GM18861 (cell line): ENCODE measurements at regions not wholly inside any gene's neighbourhood (a gene's known extent, or its start where the extent isn't known, plus 50 kb on each side); places are given as distances from the start of the nearest gene placed in this dataset.
"Not testable (repeated sequence)": the region's sequence is repeated elsewhere in the genome, so short reads cannot be mapped to it uniquely, and the experiment has no call there.

Source experiments
- ATAC-seq: cut with Tn5 transposase; IDR thresholded peaks from one replicate; pipeline ENCODE4 v1.9.1; 2021; ENCODE audit not compliant: unreplicated experiment

DNA sequence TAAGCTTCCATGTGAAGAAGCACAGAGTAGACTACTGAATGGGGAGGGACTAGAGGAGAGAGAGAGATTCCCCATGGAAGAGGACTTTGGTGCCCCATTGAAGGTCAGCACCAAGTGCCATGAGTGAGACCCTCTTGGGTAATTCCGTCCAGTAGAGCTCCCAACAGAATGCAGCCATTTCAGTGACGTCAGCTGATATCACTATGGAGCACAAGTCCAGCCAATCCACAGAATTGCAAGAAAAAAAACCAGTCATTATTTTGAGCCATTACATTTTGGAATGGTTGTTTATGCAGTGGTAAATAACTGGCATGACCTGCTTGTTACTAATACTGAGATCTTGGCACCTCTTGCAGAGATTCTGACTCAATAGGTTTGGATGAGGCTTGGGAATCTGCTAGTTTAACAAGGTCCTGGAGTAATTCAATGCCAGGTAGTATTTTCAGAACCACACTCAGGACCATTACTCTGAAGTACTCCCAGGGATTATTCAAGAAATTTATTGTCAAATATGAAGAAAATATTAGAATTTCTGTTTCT, 52.6 kb upstream of the SP8 start:
- ATAC-seq: no peak

DNA sequence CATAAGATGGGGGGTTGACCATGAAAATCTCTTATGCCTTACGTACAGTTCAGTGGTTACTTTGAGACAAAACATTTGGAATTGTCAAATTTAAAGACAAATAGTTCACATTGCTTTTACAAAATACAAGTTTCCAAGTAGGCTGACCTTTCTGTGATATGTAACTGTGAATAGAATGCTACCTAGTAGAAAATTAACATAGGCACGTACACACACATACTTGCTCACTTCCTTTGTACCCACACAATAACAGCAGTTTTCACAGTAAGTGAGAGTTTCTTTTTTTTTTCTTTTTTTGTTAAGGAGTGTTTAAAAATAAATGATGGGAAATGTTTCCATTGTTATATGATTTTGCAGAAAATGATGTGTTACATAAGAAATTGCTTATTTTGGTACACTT, 53.3 kb upstream of the SP8 start:
- peak; percentile 49 for ATAC-seq

DNA sequence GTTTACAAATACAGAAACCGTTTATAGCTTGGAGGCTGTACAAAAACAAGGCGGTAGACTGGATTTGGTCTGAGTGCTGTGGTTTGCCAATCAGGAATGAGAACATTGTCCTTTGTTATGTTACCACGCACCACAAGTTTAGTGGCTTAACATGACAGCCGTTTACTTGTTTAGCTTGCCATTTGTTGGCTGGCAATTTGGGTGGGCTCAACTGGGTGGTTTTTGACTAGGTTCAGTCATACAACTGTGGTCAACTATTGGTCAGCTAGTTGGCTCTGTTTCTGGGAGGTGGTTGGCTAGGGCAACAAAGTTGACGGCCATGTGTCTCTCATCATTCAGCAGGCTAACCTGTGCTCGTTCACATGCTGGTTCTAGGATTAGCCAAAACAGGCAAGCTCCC, 60.1 kb upstream of the SP8 start:
- ATAC-seq: no peak

DNA sequence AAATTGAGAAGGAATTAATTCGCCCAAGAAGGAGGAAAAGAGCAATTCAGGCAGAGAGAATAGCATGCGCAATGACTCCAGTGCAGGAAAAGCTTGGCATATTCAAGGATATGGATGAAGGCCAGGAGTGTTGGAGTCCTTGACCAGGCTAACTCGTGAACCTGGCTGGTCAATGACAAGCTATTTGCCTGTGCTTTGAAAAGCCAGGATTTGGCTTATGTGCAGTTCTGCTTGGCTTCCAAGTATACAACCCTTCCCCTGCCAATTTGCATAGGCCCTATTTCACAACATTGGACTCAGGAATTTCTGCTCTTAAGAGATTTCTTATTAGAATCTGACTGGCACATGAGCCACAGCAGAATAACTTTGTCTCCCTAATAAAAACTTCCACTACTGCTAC, 72.3 kb upstream of the SP8 start:
- ATAC-seq: no peak

DNA sequence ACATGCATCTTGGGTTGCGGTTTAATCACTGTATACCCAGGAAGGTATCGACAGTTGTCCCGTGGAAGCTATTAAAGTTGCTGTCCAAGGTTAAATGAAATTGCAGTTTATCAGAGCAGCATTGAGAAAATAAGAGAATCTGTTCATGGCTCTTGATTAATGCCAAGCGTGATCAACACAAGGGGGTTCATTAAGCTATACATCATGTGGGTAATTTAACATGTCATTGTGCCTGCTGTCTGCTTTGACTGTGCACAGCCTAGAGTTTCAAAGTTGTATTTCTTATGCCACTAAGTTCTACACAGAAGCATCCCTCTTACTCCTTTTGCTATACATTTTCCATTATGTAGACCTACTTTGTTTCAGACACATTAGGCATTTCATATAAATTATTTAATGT, 74.8 kb upstream of the SP8 start:
- ATAC-seq: no peak

DNA sequence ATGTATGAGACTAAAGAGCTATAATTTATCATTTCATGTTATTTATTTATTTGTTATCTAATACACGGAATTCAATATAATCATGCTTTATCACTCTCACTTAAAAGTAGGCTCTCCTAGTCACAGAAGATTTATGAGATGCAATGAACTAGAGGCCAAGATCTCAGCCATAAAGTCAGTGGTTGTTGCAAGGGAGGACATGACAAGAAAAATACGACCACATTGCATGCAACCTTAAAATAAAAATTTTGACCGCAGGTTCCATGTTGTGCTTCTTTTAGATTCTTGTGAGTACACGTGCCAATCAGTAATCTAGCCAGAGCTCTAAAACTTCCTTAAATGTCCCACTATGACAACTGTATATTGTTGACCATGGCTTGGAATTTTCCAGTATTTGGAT, 75.9 kb upstream of the SP8 start:
- no peak for ATAC-seq

DNA sequence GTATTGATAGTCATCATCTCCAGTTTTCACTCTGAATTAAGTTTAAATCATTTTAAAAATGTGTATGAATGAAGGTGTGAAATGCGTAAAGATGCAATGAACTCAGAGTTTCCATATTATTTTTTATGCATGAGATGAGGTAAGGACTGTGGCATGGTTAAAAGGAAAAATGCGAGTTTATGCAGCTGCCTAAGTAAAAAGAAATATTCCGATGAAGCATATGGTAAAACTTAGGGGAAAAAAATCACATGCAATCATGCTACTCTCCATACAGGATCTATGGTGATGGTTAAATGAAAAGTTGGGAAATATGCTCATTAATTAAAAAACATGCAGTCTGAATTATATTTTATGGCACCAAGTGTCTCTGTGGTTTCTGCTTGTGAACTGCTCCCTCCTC, 77.5 kb upstream of the SP8 start:
- no peak for ATAC-seq

DNA sequence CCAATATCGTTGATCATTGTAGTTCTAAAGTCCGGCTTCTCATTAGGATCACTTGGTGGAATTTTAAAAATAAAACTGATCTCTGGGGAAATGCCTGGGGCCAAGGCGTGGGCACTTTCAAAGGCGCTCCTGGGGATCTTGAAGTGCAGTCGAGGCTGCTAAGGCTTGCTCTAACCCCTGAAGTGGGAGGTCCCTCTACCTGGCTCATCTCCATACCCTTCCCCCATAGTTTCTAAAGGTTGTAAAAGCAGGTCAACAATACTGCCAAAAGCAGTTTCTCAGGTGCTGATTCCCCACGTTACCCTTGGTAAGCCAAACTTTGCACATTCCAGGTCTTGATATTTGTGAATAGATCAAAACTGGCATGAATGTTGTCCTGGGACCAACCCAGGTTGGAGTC, 79.0 kb upstream of the SP8 start:
- no peak for ATAC-seq

DNA sequence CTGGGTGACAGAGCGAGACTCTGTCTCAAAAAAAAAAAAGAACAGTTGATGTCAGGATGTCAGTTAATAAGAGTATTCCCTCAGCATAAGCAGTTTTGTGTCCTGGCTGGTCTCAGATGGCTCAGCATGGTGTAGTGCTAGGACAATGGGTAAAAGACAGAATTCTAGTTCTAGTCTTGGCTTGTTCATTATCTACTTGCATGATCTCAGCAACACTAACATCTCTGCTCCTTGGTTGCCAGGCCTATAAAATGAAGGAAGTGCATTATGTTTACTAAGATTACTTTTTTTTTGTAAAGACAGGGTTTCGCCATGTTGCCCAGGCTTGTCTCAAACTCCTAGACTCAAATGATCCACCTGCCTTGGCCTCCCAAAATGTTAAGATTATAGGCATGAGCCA, 84.3 kb upstream of the SP8 start:
- no peak for ATAC-seq

DNA sequence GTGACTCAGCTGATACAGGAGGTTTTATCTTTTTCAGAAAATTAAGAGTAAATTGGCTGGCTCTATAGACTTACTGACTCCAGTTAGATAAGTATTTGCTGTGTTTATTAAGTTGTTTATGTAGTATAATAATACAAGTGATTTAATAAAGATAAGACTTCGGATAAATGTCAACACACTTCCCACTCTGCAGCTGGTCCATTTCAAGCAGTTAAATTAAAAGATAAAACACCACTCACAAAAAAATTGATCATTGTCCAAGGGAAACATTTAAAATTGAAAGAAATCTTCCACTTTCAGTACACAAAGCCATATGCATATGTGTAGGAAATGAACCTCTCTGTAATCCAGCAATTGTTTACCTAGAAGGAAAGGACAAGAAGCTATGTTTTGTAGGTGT, 106.1 kb upstream of the SP8 start:
- no peak for ATAC-seq

DNA sequence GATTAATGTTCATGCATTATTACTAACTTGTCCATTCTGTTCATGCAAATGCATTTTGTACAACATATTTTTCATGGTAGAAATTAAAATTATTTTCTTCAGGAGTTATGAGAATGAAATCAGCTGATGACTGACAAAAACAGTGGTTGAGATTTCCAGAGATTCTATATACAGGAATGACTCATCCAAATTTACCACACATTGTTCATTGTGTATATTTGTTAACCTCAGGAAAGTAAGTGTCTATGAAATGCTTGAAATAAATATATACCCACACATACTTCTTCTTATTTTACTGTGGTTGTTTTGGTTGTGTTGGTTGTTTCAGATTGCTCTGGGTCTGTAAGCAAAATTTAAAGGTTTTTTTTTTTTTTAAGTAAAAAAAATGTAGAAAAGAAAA, 108.1 kb upstream of the SP8 start:
- no peak for ATAC-seq

DNA sequence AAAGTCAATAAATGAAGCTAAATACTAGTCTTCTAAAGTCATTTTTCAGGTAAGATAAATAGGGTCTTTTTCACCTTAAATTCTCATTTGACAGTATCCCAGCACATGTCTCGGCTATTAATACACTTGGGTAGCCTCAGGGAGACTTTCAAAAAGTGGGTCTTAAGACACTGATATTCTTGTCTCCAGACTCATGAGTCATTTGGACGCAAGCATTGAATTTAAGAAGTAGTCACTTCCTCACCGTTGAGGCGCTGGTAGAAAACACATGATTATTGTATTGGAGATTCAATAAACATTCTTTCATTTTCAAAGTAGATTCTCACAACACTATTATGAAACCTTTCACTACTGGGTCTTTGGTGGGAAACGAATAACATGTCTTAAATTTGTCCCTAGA, 108.9 kb upstream of the SP8 start:
- no peak for ATAC-seq

DNA sequence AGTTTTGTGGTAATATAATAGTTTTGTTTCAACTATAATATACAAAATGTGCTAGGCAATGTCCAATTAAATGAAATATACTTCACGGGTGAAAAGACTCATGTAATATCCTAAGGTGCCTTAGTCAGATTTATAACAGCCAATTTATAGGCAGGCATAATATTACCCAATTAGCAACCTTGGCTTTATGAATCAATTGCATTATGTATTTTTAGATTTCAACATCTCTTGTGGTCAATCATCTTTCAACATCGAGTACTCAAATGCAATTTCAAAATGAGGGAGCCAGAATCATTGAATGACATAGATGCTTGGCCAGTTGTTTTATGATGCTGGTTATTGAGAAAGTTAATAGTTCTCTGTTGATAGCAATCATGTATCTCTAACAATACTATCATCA, 110.3 kb upstream of the SP8 start:
- no peak for ATAC-seq

DNA sequence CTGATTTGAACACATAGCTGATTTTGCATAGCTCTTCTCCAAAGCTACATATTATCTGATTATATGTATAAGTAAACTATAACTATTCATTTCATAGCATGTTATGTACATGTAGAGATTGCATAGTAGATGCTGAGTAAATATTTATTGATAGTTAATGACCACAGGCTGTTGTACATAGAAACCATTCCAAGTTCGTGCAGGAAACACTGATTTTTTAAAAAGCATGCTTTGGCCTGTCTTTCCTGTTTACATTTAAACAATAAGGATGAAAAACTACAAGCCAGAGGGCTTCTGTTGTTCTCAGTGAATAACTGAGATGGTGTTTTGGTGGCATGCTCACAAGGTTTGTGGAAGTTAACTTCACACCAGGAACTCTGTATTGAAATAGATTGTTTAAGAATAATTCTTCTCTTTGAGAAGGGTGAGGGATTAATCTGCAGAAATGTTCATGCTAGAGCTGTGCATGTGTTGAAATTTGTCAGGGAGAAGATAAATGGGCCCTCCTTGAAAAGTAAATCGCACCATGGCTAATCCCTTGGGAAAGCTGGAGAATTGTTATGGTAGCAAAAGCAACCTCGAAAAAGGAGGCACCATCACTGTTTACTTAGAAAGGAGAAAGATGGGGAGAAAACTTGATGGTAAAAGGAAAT, 120.2 kb upstream of the SP8 start:
- ATAC-seq: no peak

DNA sequence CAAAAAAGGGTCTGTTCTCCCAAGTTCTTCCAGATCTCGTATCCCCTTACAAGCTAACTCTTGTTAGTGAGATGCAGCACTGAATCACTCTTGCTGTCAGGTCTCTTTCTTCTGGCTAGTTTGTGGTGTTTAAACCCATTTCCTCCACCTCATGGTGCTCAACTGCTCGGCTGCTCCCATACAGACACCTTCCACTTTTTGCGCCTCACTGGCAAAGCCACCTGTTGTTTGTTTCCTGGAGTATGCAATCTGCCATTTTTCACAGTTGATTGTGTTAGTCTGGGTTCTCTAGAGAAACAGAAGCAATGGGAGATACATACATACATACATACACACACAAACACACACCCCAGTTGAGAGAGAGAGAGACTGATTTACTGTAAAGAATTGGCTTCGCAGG, 124.4 kb upstream of the SP8 start:
- no peak for ATAC-seq

DNA sequence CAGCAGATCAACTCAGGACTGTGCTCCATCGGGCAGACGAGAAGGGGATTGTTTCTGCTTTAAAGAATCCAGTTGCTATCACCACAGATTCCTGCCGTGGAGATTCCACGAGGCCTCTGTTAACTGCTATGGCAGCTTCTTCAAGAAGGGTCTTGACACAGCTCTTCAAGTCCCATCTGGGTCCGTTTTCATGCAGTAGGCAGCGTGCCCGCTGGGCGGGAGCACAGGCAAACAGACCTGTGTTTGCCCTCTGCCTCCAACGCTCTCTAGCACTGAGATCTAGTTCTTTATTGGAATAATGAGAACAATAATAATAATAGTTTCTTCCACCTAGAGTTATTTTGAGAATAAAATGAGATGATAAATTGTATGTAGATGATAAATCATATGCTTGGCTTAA, 127.2 kb upstream of the SP8 start:
- no peak for ATAC-seq

DNA sequence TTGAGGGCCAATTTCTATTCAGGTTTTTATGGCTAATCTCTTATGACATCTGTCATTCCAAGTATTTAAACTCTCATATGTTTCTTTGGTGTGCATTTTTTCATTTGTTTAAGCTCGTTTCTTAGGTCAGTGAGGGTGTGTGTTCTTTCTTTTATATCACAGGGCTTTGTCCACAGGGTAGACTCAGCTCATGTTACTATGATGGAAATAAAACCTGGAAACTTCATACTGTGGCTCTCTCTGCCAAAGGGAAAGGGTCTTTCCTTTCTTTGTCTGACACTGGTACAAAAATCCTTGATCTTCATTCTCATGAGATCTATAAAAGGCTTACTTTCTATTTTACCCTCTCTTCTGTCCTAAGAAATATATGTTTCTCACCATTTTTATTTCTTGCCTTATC, 129.6 kb upstream of the SP8 start:
- ATAC-seq: no peak

DNA sequence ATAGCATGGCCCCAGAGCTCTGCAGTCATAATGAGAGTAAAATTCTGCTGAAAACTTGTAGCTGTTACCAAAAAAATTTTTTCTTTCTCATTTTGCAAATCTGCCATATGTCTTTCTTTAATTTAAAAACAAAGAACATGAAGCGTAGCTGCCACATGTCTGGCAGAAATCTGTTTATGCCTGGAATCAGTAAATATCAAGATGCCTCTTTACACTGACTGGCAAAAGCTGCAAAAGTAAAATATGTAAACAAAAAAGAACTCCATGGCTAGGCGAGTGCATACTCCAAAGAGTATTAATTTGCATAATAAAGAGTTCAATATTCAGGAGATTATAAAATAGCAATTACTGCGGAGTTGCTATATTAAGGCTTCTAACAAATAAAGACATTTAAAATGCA, 130.9 kb upstream of the SP8 start:
- no peak for ATAC-seq

DNA sequence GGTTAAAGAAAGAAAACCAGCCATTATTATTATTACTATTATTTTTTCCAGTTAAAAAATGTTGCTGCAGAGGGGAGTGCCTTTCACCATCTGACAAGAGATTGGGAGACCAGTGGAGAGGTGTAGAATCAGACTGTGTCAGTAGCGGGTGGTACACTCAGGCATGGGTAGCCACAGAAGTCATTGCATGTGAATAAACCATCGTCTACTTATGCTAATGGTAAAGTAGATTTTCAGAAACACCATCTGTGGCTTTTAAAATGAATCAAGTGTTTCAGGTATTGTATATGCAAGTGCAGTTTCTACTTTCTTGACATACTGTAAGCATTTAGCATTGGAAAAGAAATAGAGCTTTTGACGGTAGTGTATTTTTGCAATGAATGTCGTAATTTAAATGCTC, 131.5 kb upstream of the SP8 start:
- ATAC-seq: no peak

DNA sequence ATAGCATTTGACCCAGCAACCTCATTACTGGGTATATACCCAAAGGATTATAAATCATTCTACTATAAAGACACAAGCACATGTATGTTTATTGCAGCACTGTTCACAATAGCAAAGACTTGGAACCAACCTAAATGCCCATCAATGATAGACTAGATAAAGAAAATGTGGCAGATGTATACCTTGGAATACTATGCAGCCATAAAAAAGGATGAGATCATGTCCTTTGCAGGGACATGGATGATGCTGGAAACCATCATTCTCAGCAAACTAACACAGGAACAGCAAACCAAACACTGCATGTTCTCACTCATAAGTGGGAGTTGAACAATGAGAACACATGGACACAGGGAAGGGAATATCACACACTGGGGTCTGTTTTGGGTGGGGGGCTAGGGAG, 140.5 kb upstream of the SP8 start:
- not testable (repeated sequence) for ATAC-seq

DNA sequence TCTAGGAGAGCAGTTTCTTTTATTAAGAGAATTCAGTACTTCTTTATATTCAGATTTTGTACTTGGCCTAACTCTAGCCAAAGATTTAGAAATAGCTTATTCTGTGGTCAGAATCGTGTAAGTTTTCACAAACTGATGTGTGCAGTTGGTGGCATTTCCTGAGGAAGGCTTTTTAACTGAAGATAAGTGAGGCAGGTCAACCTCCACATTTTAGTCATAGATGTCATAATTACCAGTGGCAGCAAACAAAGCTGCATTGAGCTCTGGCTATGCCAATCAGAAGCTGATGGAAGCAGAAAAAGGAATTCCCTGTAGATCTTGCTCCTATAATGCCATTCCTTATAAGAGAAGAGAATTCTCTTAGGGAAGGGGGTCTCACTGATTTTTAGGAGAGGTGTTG, 141.3 kb upstream of the SP8 start:
- ATAC-seq: no peak

DNA sequence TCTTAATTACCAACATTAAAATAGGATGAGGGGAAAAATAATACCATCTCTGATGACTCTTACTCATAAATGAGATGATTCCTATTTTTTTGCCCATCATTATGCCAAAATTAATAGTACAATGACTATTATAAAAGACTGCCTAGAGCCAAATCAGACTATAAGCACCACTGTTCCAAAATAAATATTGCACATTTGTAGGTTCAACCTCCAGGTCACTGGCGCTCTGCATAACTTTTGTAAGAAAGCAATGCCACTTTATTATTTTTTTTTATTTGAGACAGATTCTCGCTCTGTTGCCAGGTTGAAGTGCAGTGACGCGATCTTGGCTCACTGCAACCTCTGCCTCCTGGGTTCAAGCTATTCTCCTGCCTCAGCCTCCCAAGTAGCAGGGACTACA, 142.5 kb upstream of the SP8 start:
- ATAC-seq: no peak

DNA sequence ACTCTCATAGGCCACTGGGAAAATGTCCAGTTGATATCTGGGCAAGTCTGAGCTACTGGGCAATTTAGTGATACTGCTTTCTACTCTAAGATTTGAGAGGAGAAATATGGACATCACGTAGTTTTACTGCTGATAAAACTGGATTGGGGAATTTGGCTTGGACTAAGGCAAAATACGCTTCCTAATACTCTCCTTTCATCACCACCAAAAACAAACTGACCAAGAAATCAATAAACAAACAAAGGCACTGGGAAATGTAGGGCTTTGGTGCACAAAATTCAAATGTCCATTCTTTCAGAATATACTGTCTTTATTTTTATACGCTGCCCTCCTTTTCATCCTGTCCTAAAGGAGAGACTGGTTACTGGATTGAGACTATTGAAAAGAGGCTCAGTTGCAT, 145.1 kb upstream of the SP8 start:
- no peak for ATAC-seq
